Uterus (tissue), 2 donors: ENCODE measurements at regions not wholly inside any gene's neighbourhood (a gene's known extent, or its start where the extent isn't known, plus 50 kb on each side); places are given as distances from the start of the nearest gene placed in this dataset.

Experiments used
- CTCF ChIP-seq, 4 experiments: fragments of 200-600 bp in 2 of 4; fragments of 450-650 bp in 2 of 4; sonication (generic) in 2 of 4; IDR thresholded peaks; one replicate each; pipeline ENCODE4 v1.5.1; 2016 to 2019; ENCODE audit warnings: antibody characterized with exemption in 4 of 4, mild to moderate bottlenecking in 2 of 4, moderate library complexity in 1 of 4
- POLR2A ChIP-seq, 2 donors: fragments of 450-650 bp; IDR thresholded peaks; one replicate each; pipeline ENCODE4 v1.6.1; 2016; ENCODE audit warnings: antibody characterized with exemption in 2 of 2, mild to moderate bottlenecking in 1 of 2, moderate library complexity in 1 of 2

DNA sequence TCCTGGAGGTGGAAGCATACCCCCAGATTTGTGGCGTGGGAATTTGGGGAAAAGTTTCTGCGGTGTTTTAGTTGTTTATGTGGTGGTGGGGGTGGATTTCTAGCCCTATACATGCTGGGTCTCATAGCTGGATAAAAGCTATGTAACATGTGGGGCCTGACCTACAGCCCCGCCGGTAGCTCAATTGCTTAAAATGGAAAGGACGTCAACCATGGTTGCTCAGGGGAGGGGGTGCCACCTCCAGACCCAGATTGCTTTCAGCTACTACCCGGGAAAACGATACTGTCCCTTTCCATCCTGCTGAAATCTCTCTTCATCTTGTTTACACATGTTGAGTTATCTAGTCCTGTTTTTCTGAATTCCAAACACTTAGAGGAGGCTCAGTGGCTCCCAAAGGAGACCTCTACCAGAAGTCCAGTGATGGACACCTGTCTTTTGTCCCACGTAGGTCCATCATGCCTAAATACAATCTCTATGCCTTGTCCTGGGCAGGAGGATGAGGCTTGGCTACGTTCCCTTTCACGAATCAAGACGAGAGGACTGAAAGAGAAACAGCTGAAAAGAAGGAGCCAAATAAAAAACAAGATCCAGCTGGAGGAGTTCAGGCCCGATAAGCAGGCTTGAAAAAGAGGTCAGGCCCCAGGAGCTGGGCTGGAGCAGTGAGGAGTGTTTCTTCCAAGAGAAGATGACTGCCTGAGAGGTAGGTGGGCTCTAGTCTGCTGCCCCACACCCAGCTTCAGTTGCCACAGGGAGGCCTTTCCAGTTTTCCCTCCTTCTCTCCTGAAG, 72.1 kb upstream of the TPRG1 start:
- TF ChIP-seq CTCF (IDR thresholded peaks at IDR 0.05) (no peak), POLR2A (IDR thresholded peaks at IDR 0.05) (no peak)
